CD4-positive, alpha-beta T cell treated with Interleukin-12 subunit alpha and Interleukin-12 subunit beta, for 1 hour (primary cell): ENCODE measurements at regions not wholly inside any gene's neighbourhood (a gene's known extent, or its start where the extent isn't known, plus 50 kb on each side); places are given as distances from the start of the nearest gene placed in this dataset.

ENCODE experiments used
- DNase-seq: peaks from one replicate; pipeline ENCODE4 v3.0.0-alpha.2; 2020

- DNase-seq = no peak
Observed at GRCh38 chr5:61623401-61624069, 291.5 kb downstream of the ZSWIM6 start.

- DNase-seq = no peak
Observed at GRCh38 chr5:61624553-61625136, 292.6 kb downstream of the ZSWIM6 start.

- DNase-seq = no peak
Observed at GRCh38 chr5:61625137-61625561, 293.1 kb downstream of the ZSWIM6 start.

- DNase-seq = peak; percentile 19
Observed at GRCh38 chr5:61625681-61626621, 293.9 kb downstream of the ZSWIM6 start.

- no peak for DNase-seq
Observed at GRCh38 chr5:61626639-61627282, 294.7 kb downstream of the ZSWIM6 start.

- DNase-seq = no peak
Observed at GRCh38 chr5:61627531-61627930, 295.5 kb downstream of the ZSWIM6 start.

GRCh38 chr5:61630908-61631307 lies 298.9 kb downstream of the ZSWIM6 start:
- DNase-seq = no peak

- no peak for DNase-seq
Observed at GRCh38 chr5:61631438-61631941, 299.4 kb downstream of the ZSWIM6 start.

GRCh38 chr5:61632064-61632463 lies 300.0 kb downstream of the ZSWIM6 start:
- DNase-seq = no peak

GRCh38 chr5:61635271-61635670 lies 303.2 kb downstream of the ZSWIM6 start:
- no peak for DNase-seq

GRCh38 chr5:61637566-61637965 lies 305.5 kb downstream of the ZSWIM6 start:
- DNase-seq = no peak

- DNase-seq = no peak
Observed at GRCh38 chr5:61638476-61638875, 306.4 kb downstream of the ZSWIM6 start.

- no peak for DNase-seq
Observed at GRCh38 chr5:61640179-61641021, 308.3 kb downstream of the ZSWIM6 start.

GRCh38 chr5:61641748-61642565 lies 309.9 kb downstream of the ZSWIM6 start:
- DNase-seq = no peak

- DNase-seq = no peak
Observed at GRCh38 chr5:61647672-61648071, 315.6 kb downstream of the ZSWIM6 start.

GRCh38 chr5:61649231-61649630 lies 317.2 kb downstream of the ZSWIM6 start:
- no peak for DNase-seq

- no peak for DNase-seq
Observed at GRCh38 chr5:61649971-61650370, 317.9 kb downstream of the ZSWIM6 start.

- no peak for DNase-seq
Observed at GRCh38 chr5:61650661-61651060, 318.6 kb downstream of the ZSWIM6 start.

- no peak for DNase-seq
Observed at GRCh38 chr5:61651195-61651594, 319.1 kb downstream of the ZSWIM6 start.

- no peak for DNase-seq
Observed at GRCh38 chr5:61652916-61653315, 320.9 kb downstream of the ZSWIM6 start.
